IPS-20b (cell line): ENCODE measurements at regions not wholly inside any gene's neighbourhood (a gene's known extent, or its start where the extent isn't known, plus 50 kb on each side); places are given as distances from the start of the nearest gene placed in this dataset.

Experiments used
- H3K27ac ChIP-seq: one replicate; pipeline ENCODE4 v1.5.1; 2013; ENCODE audit warnings: low read length
- H3K27me3 ChIP-seq: 2 replicates; pipeline ENCODE4 v1.6.1; 2013; ENCODE audit warnings: mild to moderate bottlenecking, low read length, inconsistent platforms; ENCODE audit not compliant: insufficient read depth
- H3K36me3 ChIP-seq: 2 replicates; pipeline ENCODE4 v1.6.1; 2013; ENCODE audit warnings: low read depth, mild to moderate bottlenecking, inconsistent platforms, low read length, moderate library complexity; ENCODE audit not compliant: insufficient read depth
- H3K4me1 ChIP-seq: 2 replicates; pipeline ENCODE4 v1.6.1; 2013; ENCODE audit warnings: mild to moderate bottlenecking, control low read depth, inconsistent platforms, low read length, moderate library complexity; ENCODE audit not compliant: insufficient read depth
- H3K4me3 ChIP-seq: 2 replicates; pipeline ENCODE4 v1.5.1; 2013; ENCODE audit warnings: mild to moderate bottlenecking, low read length, inconsistent platforms
- H3K9ac ChIP-seq: 2 replicates; pipeline ENCODE4 v1.6.1; 2013; ENCODE audit warnings: low read depth, mild to moderate bottlenecking, inconsistent platforms, low read length, moderate library complexity
- H3K9me3 ChIP-seq: 2 replicates; pipeline ENCODE4 v1.6.1; 2013; ENCODE audit warnings: mild to moderate bottlenecking, low read depth, low read length, inconsistent platforms; ENCODE audit not compliant: insufficient read depth

DNA sequence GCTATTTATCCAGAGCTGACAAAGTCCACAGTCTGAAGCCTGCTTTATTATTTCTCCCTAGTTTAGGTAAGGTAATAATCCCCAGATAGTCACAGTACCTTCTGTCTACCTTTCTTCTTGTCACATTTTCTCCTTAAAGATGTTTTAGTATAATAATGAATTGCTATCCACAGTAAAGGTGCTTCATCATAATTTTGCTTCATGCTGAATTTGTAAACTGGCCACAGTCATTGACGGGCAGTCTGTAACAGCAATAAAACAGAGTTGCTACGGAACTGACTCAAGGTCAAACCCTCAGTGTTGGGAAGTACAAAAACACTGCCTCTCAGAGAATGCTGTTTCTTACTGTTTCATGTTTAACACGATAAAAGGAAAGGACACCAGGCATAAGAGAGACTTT, 195.7 kb downstream of the ZNF608 start:
- Histone ChIP-seq H3K4me3 (no peak overlapping the region), H3K4me1 (peaks cover 34% of the 10 kb centered on the region; the same call in 1 of the 2 replicates), H3K9ac (no peak overlapping the region), H3K27ac (no peak overlapping the region), H3K9me3 (no peaks in the 10 kb centered on the region), H3K27me3 (no peaks in the 10 kb centered on the region; the same call in 1 of the 2 replicates), H3K36me3 (no peaks in the 10 kb centered on the region)

DNA sequence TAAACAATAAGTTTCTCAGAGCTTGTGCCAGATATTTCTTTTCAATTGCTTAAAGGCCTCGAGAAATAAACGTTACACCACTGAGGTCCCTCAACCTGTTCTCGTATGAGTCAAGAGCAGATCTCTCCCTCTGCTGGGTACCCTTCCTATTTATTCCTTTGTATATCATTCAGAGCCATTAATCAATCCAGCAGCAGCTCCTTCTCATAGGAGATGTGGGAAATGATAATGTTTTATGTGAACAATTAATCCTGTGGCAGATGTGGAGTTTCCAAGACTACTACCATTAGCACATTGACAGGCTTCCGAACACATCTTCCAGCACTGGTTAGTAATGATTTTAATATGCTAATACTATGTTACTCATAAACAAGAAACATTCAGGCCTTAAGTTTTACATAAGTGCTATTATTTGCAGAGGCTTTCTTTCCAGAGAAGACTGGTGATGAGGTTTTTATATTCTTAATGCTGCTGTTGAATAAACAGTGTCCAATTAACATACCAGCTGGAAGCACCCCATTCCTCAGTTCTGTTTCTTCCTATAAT, 196.5 kb downstream of the ZNF608 start:
- H3K36me3 ChIP-seq: no peaks in the 10 kb centered on the region
- no peak overlapping the region for H3K9ac ChIP-seq
- no peaks in the 10 kb centered on the region; the same call in 1 of the 2 replicates for H3K27me3 ChIP-seq
- H3K4me3 ChIP-seq: no peak overlapping the region
- H3K27ac ChIP-seq: no peak overlapping the region
- H3K4me1 ChIP-seq: peaks cover 31% of the 10 kb centered on the region; the same call in 1 of the 2 replicates
- H3K9me3 ChIP-seq: no peaks in the 10 kb centered on the region

DNA sequence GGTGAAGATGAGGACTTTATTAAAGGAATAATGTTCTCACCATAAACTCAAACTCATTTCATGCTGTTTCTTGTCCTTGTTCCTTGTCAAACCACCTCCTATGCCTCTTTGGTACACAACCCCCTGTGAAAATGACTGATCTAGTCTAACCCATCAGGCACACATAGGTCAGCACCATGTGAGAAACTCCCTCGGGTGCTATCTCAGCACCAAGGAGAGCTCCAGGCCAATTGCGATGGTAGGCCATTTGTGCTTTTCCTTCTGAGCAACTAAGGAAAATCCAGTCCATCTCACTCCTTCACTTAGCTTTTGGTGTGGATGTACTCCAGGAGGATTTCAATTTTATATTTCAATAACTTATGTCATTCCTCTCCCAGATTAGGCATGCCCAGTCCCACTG, 199.8 kb downstream of the ZNF608 start:
- Histone ChIP-seq H3K4me1 (peaks cover 20% of the 10 kb centered on the region; the same call in 1 of the 2 replicates), H3K9ac (no peak overlapping the region), H3K27me3 (no peaks in the 10 kb centered on the region), H3K9me3 (no peaks in the 10 kb centered on the region), H3K27ac (no peak overlapping the region), H3K4me3 (no peak overlapping the region), H3K36me3 (no peaks in the 10 kb centered on the region)

DNA sequence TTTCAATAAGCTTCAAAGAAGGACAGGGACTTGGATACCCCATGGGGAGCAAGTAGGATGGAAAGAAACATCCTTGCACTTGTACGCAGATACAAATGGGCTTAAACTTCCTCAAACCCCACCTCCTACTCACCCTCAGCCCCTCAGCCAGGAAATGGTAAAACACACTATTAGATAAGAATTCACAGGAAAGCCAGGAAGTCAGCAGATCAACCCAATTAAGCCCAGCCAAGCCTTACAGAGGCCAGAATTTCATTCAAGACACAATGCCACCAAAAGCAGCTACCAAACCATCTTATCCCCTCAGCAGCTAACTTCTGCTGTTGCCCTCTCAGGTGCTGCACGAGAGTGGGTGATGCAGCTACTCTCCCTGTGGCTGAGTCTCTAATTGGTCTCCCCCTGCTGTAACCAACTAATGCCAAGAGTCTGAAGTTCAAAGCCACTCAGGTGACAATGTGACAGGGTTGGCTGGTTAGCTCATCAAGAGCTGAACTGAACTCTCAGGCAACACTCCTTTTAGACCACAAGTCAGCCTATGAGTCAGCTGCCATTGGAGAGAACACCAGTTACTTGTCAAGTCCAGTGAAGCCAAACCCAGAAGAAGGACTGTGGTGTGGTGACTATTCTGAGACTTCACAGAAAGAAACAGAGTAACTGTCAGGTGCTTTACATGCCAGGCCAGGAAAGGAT, 201.9 kb downstream of the ZNF608 start:
- Histone ChIP-seq H3K36me3 (no peaks in the 10 kb centered on the region), H3K27ac (no peak overlapping the region), H3K4me3 (no peak overlapping the region), H3K9me3 (no peaks in the 10 kb centered on the region), H3K27me3 (no peaks in the 10 kb centered on the region), H3K4me1 (peaks cover 2% of the 10 kb centered on the region; the same call in 1 of the 2 replicates), H3K9ac (no peak overlapping the region)

DNA sequence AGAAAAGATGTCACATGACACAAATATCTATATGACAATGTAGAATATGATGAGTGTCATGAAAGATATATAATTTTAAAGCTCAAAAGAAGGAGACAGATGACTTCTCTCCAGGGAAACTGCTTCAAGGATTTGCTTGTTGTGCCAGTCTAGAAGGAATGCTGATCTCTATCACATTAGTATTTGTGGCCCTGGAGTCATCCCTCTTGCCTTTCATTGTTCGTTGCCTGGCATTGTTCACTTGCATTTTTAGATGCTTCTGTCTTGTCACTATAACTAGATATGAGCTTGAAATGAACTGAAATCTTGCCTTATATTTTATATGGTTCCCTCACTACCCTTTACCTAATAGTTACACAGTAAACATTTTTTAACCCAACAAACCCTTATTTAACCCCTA, 207.5 kb downstream of the ZNF608 start:
- Histone ChIP-seq H3K9ac (no peak overlapping the region), H3K4me1 (no peaks in the 10 kb centered on the region), H3K9me3 (no peaks in the 10 kb centered on the region)

DNA sequence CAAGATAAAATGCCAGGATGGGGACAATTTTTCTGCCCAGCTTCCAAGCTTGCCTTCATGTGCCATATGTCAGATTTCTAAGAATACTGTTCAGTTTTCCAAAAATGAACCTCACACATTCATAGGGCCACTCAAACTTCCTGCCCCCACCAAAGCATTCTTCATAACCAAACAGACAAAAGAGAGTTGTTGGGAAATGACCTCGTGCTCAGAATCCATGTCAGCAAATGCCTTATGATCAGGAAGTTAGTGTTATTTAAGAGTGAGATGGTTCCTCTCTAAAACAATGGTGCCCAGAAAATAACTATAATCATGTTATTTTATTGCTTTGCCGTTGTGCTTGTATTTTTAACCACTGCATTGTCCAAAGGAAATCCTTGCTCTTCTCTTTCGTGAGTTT, 208.2 kb downstream of the ZNF608 start:
- Histone ChIP-seq H3K4me3 (no peak overlapping the region), H3K27me3 (no peaks in the 10 kb centered on the region), H3K36me3 (no peaks in the 10 kb centered on the region), H3K9me3 (no peaks in the 10 kb centered on the region), H3K4me1 (no peaks in the 10 kb centered on the region), H3K27ac (no peak overlapping the region), H3K9ac (no peak overlapping the region)

More for the DNA sequence above, 207.5 kb downstream of the ZNF608 start:
- no peak overlapping the region for H3K4me3 ChIP-seq
- H3K27me3 ChIP-seq: no peaks in the 10 kb centered on the region
- H3K27ac ChIP-seq: no peak overlapping the region
- no peaks in the 10 kb centered on the region for H3K36me3 ChIP-seq

DNA sequence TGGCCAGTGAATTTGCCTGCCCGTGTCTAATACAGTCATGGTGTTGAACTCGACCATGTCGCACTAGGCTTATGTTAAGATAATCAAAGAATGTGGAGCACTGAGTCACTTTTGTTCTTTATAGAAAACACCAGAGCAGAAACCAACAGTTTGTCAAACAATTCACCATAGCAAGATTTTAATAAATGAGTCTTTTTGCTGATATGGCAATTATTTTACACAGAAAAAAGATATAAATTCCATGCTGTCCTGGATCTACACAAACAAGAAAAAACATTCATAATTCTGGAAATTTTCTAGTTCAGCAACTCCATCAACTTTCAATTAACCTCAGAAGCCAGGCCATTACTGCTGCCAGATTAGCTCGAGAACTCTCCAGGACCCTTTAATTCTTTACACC, 208.9 kb downstream of the ZNF608 start:
- H3K4me3 ChIP-seq: no peak overlapping the region
- no peaks in the 10 kb centered on the region for H3K27me3 ChIP-seq
- H3K36me3 ChIP-seq: no peaks in the 10 kb centered on the region
- no peak overlapping the region for H3K27ac ChIP-seq
- no peak overlapping the region for H3K9ac ChIP-seq
- H3K9me3 ChIP-seq: no peaks in the 10 kb centered on the region
- H3K4me1 ChIP-seq: no peaks in the 10 kb centered on the region

DNA sequence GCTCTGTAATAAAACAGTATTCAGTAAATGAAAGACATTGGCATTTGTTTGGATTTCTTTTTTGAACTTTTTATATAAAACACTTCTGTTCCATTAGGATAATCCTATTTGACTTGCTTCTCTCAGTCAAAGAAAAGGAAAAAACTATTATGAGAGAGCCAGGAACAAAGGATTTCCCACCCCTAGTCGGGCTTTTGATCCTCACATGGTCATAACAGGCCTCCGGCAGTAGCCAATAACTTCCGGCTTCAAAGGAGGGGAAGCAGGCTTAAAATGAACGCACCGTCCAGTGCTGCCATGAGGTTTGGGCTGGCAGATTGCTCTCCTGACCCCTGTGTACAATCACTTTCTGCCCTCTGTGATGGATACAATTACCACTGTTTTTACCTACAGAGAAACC, 209.3 kb downstream of the ZNF608 start:
- Histone ChIP-seq H3K9me3 (no peaks in the 10 kb centered on the region), H3K4me3 (no peak overlapping the region), H3K9ac (no peak overlapping the region), H3K36me3 (no peaks in the 10 kb centered on the region), H3K27ac (no peak overlapping the region), H3K27me3 (no peaks in the 10 kb centered on the region), H3K4me1 (no peaks in the 10 kb centered on the region)

DNA sequence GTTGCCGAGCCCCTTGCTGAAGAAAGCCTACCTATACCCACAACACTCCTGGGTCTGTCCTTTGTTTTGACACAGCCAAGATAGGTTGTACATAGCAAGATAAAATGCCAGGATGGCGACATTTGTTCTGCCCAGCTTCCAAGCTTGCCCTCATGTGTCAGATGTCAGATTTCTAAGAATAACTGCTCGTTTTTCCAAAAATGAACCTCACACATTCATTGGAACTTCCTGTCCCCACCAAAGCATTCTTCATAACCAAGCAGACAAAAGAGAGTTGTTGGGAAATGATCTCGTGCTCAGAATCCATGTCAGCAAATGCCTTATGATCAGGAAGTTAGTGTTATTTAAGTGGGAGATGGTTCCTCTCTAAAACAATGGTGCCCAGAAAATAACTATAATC, 210.1 kb downstream of the ZNF608 start:
- H3K27ac ChIP-seq: no peak overlapping the region
- no peak overlapping the region for H3K4me3 ChIP-seq
- H3K9me3 ChIP-seq: no peaks in the 10 kb centered on the region
- H3K36me3 ChIP-seq: no peaks in the 10 kb centered on the region
- H3K27me3 ChIP-seq: no peaks in the 10 kb centered on the region
- H3K9ac ChIP-seq: no peak overlapping the region
- no peaks in the 10 kb centered on the region for H3K4me1 ChIP-seq

DNA sequence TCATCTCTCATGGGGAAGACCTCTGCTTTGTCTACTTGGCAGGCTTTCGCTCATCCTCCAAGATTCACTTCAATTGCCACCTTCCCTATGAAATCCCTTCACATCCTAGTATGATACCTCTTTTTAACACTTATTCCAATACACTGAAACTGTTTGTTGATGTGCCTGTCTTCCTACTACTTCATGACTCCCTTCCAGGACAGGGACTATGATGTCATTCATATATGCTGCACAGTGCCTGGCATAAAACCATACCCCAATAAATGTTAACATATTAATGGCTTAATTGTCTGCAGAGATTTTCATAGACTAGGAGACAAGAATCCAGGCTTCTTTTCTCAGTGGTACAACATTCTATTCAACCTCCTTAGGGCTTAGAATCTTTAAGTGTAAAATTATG, 215.5 kb downstream of the ZNF608 start:
- Histone ChIP-seq H3K27ac (no peak overlapping the region), H3K36me3 (no peaks in the 10 kb centered on the region), H3K9me3 (no peaks in the 10 kb centered on the region), H3K4me3 (no peak overlapping the region), H3K9ac (no peak overlapping the region), H3K27me3 (no peaks in the 10 kb centered on the region), H3K4me1 (no peaks in the 10 kb centered on the region)

DNA sequence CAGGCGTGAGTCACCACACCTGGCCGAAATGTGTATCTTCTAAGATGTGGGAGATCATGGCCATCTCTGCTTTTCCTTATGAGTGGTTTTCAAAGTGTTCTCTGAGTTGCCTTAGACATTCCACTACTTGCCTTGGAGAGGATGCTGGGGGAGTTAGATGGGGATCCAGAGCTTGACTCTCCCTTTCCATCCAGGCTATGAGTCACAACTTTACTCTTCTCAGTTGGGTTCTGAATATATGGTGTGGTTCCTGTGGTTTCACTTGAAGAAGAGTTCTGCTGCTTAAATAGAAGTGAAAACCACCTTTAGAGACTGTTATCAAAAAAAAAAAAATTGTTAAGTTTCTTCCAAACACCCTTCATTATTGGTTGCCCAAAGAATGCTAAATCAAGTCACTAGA, 217.6 kb downstream of the ZNF608 start:
- no peaks in the 10 kb centered on the region for H3K27me3 ChIP-seq
- H3K27ac ChIP-seq: no peak overlapping the region
- H3K4me3 ChIP-seq: no peak overlapping the region

DNA sequence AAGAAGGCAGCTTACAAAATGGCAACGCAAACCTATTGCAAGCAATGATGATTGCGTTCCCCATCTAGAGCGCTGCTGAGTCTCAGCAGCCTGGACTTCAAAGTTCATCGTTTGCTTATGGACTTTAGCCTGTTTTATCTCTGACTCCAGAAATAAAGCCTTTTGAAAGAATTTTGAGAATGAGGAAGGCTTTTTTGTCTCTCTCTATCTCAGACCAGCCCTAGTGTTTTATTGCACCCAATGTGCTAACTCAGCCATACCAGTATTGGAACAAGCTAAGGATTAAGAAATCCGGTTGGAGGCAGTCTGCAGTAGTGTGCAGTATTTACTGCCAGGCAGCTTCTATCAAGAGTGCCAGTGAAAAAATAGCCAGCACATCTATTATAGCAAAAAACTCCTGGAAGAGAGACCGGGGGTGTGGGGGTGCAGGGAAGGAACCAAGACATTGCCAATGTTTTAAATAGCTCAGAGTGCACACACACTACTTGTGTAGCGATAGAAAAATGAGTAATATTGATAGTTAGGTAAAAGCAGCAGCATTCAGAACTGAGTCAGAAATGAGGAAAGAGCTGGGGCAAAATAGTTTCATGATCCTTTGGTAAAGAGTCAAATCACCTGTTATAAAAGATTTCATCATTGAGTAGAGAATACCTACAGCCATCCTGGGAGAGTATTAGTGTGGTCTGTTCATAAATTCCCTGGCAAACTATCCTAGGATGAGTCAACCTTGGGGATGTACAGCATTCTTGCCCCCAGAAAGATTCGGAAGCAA, 219.0 kb downstream of the ZNF608 start:
- no peak overlapping the region for H3K9ac ChIP-seq
- H3K4me1 ChIP-seq: no peaks in the 10 kb centered on the region
- no peak overlapping the region for H3K4me3 ChIP-seq
- H3K36me3 ChIP-seq: no peaks in the 10 kb centered on the region
- no peaks in the 10 kb centered on the region for H3K9me3 ChIP-seq
- H3K27me3 ChIP-seq: no peaks in the 10 kb centered on the region
- H3K27ac ChIP-seq: no peak overlapping the region

More for the DNA sequence above, 217.6 kb downstream of the ZNF608 start:
- no peak overlapping the region for H3K9ac ChIP-seq
- no peaks in the 10 kb centered on the region for H3K4me1 ChIP-seq
- no peaks in the 10 kb centered on the region for H3K9me3 ChIP-seq
- H3K36me3 ChIP-seq: no peaks in the 10 kb centered on the region
